ENCODE measurements at regions not wholly inside any gene's neighbourhood (a gene's known extent, or its start where the extent isn't known, plus 50 kb on each side); places are given as distances from the start of the nearest gene placed in this dataset.

DNA sequence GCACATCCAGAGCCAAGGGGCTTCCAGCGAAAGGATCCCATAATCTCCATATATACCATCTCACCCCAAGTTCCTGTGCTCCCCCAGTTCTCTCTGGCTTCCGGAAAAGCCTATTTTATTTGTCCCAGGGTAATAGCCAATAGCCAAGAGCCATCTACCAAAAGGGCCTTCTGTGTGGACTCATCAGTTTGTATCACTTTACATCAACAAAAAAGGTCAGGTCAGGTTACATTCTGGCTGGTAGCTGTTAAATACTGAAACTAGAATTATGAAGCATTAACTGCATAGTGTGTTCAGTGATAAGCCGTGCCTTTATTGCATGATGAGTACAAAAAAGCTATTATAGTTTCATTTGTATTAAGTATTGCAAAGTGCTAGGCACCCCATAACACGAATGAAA lies 223.7 kb downstream of the IRS1 start:
- DNase-seq, result no peak
- H3K27ac ChIP-seq, result no peak overlapping the region
- no peaks in the 10 kb centered on the region for H3K27me3 ChIP-seq
- ATAC-seq, result no peak
- WGBS, 4 donors, result 86 to 91% (median 88%) methylated on average over 4 of the region's 4 CpGs
- no peak overlapping the region for H3K4me3 ChIP-seq
- intact Hi-C loops (cut with DNase I), result no loop called here
- no peak for TF ChIP-seq POLR2A (IDR thresholded peaks at IDR 0.05)
- no peak for TF ChIP-seq CTCF (IDR thresholded peaks at IDR 0.05)
- peaks cover 0 to 9% (median 0%) of the 10 kb centered on the region in 12 donors for H3K4me1 ChIP-seq
- H3K9me3 ChIP-seq, result peaks cover 0 to 4% (median 0%) of the 10 kb centered on the region in 12 donors
- no peaks in the 10 kb centered on the region for H3K36me3 ChIP-seq

DNA sequence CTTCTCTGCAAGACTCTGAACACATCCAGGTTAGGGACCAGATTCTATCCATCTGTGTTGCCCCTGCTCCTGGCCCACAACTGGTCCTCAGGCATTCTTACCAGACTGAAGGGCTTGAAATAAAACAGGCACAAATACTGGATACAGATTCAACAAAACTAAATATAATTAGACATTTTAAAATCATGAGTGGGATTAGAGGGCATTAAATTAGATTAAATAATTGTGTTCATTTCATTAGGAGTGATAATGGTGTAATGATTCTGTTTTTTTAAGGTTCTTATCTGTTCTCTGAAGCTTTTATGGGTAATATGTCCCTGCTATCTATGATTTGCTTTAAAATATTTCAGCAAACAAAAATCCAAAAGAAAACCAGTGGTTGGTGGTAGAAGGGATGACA lies 226.5 kb downstream of the IRS1 start:
- Histone ChIP-seq H3K4me3 (no peak overlapping the region), H3K36me3 (no peaks in the 10 kb centered on the region), H3K27me3 (no peaks in the 10 kb centered on the region), H3K9me3 (peaks cover 0 to 4% (median 0%) of the 10 kb centered on the region in 12 donors), H3K4me1 (no peaks in the 10 kb centered on the region), H3K27ac (no peak overlapping the region)
- intact Hi-C loops (cut with DNase I), result no loop called here
- no peak for ATAC-seq
- TF ChIP-seq POLR2A (IDR thresholded peaks at IDR 0.05) (no peak), CTCF (IDR thresholded peaks at IDR 0.05) (no peak)
- no peak for DNase-seq

GRCh38 chr2:226564667-226565066 lies 235.0 kb downstream of the IRS1 start:
- Histone ChIP-seq H3K27ac (no peak overlapping the region), H3K9me3 (no peaks in the 10 kb centered on the region), H3K27me3 (no peaks in the 10 kb centered on the region), H3K4me1 (no peaks in the 10 kb centered on the region), H3K4me3 (no peak overlapping the region), H3K36me3 (no peaks in the 10 kb centered on the region)
- DNase-seq, result no peak
- ATAC-seq, result no peak
- TF ChIP-seq POLR2A (IDR thresholded peaks at IDR 0.05) (no peak), CTCF (IDR thresholded peaks at IDR 0.05) (no peak)
- intact Hi-C loops (cut with DNase I), result no loop called here
- 91 to 93% (median 91%) methylated on average over 5 of the region's 5 CpGs for WGBS, 4 donors

DNA sequence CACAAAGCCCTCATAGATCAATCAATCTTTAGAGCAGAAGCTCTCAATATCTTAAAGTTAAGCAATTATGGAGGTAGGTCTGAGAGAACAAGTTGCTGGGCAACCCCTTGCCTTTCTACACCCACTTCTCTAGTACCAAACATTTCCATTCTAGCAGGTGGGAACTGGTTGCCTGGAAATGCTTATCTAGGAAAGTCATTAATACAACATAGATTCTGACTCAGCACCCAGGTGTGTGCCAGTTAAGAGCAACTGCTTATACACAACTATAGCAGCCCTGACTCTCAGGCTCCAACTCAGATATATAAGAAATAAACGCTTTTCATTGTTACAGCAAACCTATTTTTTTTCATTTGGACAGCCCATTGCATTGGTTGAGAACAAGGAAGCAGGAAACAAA lies 237.7 kb downstream of the IRS1 start:
- Histone ChIP-seq H3K4me1 (peaks cover 0 to 8% (median 0%) of the 10 kb centered on the region in 12 donors), H3K9me3 (no peaks in the 10 kb centered on the region), H3K27ac (no peak overlapping the region), H3K36me3 (no peaks in the 10 kb centered on the region), H3K4me3 (no peak overlapping the region), H3K27me3 (peaks cover 0 to 5% (median 0%) of the 10 kb centered on the region in 9 donors)
- no peak for DNase-seq
- no peak for TF ChIP-seq POLR2A (IDR thresholded peaks at IDR 0.05)
- TF ChIP-seq CTCF (IDR thresholded peaks at IDR 0.05), result no peak
- ATAC-seq, result peak in 1 of 4 donors; percentile 14
- intact Hi-C loops (cut with DNase I), result no loop called here
- 86 to 95% (median 90%) methylated on average over 1 of the region's 1 CpG for WGBS, 4 donors

Data from heart left ventricle (tissue), 16 donors.